HG03135 (cell line): ENCODE measurements at regions not wholly inside any gene's neighbourhood (a gene's known extent, or its start where the extent isn't known, plus 50 kb on each side); places are given as distances from the start of the nearest gene placed in this dataset.

Source experiments
- ATAC-seq: cut with Tn5 transposase; IDR thresholded peaks from one replicate; pipeline ENCODE4 v1.9.1; 2021; ENCODE audit warnings: mild to moderate bottlenecking, moderate library complexity; ENCODE audit not compliant: unreplicated experiment

DNA sequence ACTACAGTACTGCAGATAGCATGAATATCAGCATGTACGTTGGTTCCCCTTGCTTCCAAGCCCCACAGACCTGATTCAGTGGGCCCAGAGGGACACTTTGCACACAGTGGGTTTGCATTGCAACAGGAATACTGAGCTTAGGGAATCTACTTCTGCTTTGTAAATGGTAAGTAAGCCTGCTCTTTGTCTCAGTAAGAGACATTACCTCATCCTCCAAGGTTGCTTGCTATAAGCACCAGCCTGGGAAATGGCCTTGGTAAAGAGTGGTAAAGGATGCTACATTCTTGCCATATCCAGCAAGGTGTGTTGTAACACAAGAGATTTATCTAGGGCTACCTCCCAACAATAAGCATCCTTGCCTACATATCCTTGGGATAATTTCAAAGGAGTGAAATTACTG, 730.5 kb downstream of the INHBA start:
- ATAC-seq, result no peak

DNA sequence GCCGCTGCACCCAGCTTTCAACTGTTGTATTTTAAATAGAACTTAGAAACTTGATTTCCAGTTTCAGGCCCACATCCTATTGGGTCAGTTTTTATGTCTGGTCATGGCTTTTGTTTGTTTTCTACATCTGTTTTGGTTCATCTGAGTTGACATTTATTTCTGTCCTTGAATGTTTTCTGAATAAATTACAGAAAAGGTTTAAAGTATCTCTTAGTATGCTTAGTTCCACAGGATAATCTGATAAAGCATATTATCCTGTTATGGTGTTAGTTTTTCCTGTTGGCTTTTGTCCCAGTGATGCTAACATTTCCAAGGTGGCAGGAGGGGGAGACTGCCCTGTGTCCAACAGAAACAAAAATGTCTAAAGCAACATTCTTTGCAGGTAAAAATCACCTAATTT, 733.2 kb downstream of the INHBA start:
- ATAC-seq, result no peak

DNA sequence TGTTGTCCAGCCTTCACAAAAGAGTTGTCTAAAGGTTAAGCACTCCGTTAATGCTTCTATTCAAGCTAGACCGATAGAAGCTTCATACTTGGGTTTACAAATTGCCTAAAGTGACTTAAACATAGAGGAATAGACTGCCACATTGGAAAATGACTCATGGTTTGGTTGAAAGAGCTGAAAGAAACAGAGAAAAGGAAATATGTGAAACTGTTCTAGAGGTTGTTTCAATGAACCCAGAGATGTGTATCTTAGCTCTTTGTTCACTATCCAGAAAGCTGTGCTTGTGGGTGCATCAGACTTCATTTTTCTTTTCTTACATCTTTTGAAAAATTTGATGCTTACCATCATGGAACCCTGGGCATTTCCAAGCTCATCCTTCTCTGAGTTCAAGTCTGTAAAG, 736.2 kb downstream of the INHBA start:
- no peak for ATAC-seq

DNA sequence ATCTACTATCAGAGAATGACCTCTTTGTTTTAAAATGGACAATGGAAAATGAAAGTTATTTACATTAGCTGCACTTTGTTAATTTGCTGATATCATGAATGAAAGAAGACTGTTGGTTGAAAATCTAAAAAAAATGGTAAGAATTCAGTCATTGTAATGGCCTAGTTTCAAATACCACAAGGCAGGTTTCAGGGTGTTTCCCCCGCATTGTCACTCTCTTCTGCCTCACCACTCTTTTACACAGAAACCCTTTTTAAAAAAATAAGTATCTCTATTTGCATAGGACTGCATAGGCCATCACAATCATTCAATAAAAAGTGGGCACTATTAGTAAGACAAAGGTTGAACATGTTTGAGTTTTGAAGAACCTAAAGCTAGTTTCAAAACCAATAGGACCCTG, 737.1 kb downstream of the INHBA start:
- peak; percentile 64 for ATAC-seq

DNA sequence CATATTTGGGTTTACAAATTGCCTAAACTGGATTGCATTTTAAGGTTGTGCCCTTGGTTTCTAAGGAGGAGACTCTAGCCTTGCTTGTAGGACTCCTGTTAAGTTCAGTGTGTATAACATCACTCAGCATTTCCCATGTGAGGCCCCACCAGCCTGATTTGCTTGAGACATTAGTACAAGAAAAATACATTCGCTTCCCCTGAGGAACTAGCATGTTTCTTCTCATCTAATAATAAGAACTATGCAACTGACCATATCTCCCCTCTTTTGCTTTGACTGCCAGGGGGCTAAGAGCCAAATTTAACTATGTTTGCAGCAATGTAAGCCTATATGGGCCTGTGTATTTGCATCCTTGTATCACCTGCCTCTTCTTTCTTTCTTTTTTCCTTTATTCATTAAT, 737.9 kb downstream of the INHBA start:
- no peak for ATAC-seq

DNA sequence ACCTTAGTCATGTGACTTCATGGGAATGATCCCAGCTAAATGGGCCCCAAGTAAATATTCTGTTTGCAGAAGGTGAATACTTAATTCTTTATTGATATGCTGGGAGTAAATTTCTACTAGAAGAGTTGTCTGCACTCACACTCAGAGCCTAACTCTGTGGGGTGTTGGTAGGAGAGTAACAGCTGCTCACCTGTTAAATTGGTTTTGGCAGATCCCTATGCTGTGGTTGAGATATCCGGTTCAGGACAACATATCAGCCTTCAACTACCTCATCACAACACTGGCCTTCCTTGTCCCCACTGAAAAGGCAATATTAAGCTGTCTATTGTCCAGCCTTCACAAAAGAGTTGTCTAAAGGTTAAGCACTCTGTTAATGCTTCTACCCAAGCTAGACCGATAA, 738.3 kb downstream of the INHBA start:
- no peak for ATAC-seq

DNA sequence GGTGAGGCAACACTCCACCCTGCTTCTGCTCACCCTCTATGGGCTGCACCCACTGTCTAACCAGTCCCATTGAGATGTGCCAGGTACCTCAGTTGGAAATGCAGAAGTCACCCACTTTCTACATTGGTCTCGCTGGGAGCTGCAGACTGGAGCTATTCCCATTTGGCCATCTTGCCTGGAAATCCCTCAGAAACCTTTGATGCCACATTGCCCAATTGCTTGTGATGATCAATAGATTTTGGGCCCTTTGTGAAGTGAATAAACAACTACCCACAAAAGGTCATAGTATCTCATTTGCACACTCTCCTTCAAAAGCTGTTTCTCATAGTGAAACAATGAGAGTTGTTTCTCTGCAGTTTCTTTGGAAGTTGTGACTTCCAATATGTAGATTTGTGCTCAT, 742.9 kb downstream of the INHBA start:
- no peak for ATAC-seq

DNA sequence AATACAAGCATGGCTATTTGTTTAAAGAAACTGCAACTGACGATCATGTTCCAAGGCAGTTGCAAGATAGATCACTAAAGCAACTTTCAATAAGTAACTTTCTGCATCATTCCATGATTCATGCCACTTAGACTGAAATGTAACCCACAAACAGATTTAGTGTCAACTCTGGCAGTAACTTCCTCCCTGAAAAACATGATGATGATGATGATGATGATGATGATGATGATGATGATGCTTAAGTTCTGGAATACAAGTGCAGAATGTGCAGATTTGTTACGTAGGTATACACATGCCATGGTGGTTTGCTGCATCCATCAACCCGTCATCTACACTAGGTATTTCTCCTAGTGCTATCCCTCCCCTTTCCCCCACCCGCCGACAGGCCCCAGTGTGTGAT, 754.7 kb downstream of the INHBA start:
- ATAC-seq, result no peak

DNA sequence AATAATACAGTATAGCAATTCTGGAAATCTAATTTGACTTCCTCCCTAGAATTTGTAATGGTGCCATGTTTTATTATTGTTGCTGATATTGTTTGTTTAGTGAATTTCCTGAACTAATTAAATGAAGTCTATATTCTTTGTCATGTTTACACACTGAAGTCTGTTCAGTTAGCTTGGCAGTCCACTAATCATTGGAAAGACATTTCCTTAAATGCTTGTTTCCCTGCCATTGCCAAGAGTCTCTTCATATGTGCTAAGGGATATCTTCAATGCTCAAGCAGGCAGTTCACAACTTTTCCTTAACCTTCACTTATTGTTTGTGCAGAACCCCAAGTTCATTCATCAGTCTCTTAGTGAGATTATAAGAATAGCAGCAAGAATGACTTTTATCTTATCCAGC, 755.3 kb downstream of the INHBA start:
- no peak for ATAC-seq

DNA sequence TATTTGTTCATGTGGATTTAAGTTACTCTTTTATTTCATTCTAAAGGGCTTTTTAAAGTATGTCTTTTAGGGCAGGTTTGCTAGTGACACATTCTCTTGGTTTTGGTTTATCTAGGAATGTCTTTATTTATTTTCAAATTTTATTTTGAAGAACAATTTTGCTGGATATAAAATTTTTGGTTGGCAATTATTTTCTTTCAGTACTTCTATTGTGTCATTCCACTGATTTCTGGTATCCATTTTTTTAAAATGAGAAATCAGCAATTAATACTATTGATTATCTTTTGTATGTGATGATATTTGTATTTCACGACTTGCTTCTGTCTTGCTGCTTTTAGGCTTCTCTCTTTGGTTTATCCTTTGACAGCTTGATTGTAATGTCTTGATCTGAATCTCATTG, 756.3 kb downstream of the INHBA start:
- no peak for ATAC-seq

DNA sequence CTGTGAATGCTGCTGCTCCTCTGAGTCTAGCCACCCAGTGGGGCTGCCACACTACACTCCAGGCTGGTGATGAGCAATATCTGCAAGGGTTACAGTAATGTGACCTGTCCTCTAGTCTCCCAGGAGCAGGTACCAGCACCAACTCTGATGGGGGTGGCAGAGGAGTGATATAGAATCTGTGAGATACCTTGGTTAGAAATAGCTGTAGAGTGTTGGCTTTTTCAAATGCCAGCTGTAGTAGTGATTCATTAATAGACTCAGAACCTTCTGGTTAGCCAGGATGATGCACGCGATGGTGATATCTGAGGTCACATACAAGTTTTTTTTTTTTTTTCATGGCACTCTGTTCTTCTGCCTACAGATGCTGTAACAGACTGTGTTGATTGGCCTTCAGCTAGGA, 757.1 kb downstream of the INHBA start:
- ATAC-seq, result no peak

DNA sequence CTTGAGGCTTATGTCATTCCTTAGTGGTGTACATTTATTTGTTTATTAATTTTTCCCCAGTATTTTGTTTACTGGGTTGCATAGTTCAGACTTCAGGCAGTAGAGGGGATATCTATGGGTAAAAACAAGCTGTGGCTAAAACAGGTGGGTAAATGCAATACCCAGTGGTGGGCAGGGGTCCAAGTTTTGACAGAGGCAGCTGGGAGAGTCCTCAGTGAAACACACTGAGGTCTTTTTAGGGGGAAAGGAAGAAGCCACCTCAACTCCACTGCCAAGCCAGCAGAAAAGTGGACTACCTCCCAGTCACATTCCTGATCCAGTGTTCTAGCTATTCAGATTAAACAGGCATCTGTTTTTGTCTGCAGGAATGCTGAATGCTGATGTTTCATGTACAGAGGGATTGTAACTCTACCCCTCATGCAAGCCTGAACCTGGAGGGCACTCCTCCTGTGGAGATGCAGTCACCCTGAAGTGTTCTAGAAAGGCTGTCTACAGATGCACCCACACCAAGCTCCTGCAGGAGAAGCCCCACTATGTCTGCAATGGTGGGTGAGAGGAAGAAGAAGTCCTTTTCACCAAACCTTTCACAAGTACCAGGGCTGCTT, 757.8 kb downstream of the INHBA start:
- no peak for ATAC-seq

DNA sequence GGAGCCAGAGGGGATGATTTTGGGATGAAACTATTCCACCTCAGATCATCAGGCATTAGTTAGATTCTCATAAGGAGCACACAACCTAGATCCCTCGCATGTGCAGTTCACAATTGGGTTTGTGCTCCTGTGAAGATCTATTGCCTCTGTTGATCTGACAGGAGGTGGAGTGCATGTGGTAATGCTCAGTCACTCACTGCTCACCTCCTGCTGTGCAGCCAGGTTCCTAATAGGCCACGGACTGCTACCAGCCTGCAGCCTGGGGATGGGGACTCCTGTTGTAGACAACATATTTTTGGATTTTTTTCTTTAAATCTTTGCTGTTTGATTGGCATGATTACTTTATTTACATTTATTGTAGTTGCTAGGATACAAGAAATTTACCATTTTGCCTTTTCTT, 765.0 kb downstream of the INHBA start:
- no peak for ATAC-seq

DNA sequence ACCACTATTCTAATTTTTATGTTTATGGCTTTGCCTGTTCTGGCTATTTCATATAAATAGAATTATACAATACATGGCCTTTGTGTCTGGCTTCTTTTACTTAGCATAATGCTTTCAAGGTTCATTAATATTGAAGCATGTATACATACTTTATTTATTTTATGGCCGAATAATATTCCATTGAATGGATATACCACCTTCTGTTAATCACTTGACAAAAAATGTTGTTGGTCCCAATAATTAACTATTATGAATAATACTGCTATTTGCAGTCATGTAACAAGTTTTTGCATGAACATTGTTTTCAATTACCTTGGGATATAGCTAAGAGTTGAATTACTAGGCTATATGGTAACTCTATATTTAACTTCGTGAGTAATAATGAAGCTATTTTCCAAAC, 767.5 kb downstream of the INHBA start:
- no peak for ATAC-seq

DNA sequence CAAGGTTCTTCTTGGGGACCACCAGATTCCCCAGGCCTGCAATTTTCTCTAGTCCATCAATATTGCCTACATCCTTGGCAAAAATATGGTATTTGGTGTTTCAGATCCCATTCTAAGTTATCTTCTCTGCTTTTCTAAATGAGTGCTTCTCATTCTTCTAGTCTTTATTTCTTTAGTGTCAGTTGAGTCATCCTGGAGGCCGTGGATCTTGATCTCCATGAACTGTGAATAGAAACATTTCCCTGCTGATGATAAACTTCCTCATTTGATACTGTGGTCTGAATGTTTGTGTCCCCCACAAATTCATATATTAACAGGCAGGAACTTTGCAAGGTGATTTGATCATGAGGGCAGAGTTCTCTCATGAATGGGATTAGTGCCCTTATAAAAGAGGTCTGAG, 779.3 kb downstream of the INHBA start:
- no peak for ATAC-seq

DNA sequence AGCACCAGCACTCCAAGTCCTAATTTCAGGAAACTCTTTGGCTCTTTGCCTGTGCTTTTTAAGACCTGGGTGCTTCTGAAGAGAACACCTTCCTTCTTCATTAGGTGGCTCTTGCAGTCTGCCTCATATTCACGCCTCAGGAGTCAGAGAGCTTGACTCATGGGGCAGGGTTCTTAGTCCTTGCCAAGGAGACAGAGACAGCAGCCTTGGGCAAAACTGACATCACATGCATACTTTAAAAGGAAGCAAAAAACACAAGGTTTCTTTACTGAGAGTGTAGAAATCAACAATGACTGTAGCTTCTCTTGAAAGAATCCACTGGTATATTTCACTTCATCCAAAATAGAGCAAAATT, 780.6 kb downstream of the INHBA start:
- ATAC-seq, result no peak

DNA sequence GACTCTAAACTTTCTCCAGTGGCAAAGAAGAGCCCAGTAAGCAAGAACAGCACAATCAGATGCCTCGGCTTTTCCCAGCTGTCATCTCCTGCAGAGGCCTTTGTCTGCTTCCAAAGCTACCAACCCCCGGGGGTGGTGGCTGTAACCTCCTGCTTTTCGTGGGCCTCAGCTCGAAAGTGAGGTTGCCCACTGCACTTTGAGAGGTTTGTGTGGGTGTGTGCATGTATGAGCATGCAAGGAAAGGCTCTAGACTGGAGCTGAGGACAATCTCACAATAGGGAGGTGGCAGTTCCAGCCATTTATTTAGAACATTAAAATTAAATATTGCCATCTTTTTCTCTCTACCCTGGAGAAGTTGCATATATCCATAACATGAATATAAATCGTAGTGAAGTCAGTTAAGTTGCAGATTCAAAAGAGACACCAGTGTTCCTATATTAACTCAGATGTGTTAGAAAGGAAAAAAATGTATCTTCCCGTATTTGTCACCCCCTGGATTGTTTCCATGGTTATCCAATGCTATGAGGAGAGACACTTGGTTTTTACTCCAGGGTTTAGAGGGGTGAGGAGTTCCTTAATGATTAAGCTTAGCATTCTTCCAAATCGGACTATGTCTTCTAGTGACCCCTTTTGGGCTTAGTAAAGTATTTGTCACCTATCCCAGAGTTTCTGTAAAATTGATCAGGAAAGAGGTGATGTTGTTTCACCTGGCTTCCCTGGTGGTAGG, 781.1 kb downstream of the INHBA start:
- ATAC-seq, result no peak

DNA sequence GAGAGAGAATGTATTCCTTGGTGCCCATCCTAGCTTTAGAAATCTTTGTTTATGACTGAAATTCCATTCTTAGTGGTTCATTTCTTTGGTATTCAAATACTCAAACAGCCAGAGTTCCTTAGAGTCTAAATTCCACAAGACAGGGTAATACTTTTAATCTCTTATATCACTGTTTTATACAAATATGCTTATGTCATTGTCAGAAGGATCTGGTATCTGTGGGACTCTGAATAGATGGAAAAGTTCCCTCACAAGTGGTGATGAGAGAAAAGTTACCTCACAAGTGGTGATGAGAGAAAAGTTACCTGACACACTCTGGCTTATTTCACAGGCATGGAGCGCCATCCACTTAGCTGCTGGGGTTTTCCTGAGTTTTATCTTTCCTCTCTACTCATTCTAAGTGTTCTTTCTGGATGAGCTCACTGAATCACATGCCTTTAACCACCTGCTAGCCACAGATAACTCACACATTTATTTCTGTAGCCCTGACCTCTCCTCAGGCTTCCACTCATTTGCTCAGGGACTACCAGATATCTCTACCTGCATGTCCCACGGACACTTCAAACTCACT, 784.0 kb downstream of the SUGCT start:
- ATAC-seq, result no peak

DNA sequence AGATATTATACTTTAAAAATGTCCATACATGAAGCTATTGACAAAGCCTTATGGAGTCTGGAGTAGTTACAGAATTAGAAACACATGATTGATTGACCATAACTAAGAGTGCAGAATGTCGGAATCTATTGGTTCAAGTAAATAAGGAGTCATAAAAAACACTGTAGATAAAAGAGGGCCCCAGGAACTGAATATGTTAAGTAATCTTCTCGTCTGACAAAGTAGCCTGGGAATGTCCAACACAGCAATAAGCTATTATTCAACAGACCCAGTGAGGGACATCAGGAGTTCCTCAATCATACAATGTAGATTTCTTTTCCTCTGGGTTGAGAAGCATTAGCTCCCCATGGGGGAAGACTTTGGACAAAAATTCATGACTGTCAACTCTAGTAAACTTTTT, 782.0 kb downstream of the SUGCT start:
- ATAC-seq, result no peak

DNA sequence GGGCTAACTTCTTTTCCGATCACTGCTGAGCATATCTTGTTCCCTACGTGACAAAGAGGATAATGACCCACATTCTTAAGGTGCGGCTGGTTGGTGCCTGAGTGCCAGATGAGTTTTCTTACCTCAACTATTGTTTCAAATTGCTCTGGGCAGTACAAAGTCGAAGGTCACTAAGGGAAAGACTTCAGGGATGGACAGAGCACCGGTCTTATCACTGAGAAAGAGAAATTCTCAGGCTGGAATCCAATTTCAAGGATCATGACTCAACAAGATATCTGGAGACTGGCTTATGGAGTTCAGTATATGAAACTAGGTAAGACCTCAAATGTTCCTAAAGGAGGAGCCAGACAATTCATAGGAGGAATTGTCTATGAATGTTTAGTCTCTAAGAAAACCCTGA, 780.3 kb downstream of the SUGCT start:
- no peak for ATAC-seq
